H1 (cell line): ENCODE measurements at regions not wholly inside any gene's neighbourhood (a gene's known extent, or its start where the extent isn't known, plus 50 kb on each side); places are given as distances from the start of the nearest gene placed in this dataset.

Source experiments
- CTCF ChIA-PET: fragments of 300-600 bp; sonication (Branson Sonifier 250); formaldehyde crosslinking; loops from one replicate; lab custom pipeline; 2021; ENCODE audit not compliant: partially characterized antibody; lab: Charles Lee
- POLR2A ChIA-PET: fragments of 300-600 bp; sonication (Branson Sonifier 250); formaldehyde crosslinking; loops from one replicate; lab custom pipeline; 2021; ENCODE audit warnings: inconsistent platforms; ENCODE audit not compliant: partially characterized antibody; lab: Charles Lee
- DNase-seq, 2 experiments: peaks; one replicate each; pipeline versions ENCODE4 v3.0.0 to v3.0.0-alpha.2; 2010 to 2022; ENCODE audit warnings: low spot score in 2 of 2, low read depth in 1 of 2, mixed read lengths in 1 of 2
- FAIRE-seq: peaks from 2 replicates; lab custom pipeline; 2011; peaks lifted over from hg19 to GRCh38; lab: Jason Lieb, UNC
- H2AFZ ChIP-seq: 2 replicates; pipeline ENCODE4 v1.8.1; 2012; ENCODE audit warnings: low read length, inconsistent platforms
- H2AK5ac ChIP-seq: 2 replicates; pipeline ENCODE4 v1.6.1; 2013; ENCODE audit warnings: low read depth, low read length
- H2BK120ac ChIP-seq: replicated peaks from 2 replicates; pipeline ENCODE3; 2013; ENCODE audit warnings: low read depth, low read length, inconsistent platforms
- H2BK12ac ChIP-seq: 2 replicates; pipeline ENCODE4 v1.6.1; 2013; ENCODE audit warnings: low read depth, low read length
- H2BK15ac ChIP-seq: 2 replicates; pipeline ENCODE4 v1.6.1; 2013; ENCODE audit warnings: low read length
- H2BK20ac ChIP-seq: 2 replicates; pipeline ENCODE4 v1.6.1; 2013; ENCODE audit warnings: low read length
- H2BK5ac ChIP-seq: 2 replicates; pipeline ENCODE4 v1.6.1; 2013; ENCODE audit warnings: low read depth, low read length
- H3K14ac ChIP-seq: 2 replicates; pipeline ENCODE4 v1.6.1; 2013; ENCODE audit warnings: inconsistent platforms; ENCODE audit not compliant: insufficient read length
- H3K18ac ChIP-seq: 2 replicates; pipeline ENCODE4 v1.6.1; 2013; ENCODE audit warnings: low read length; ENCODE audit errors: extremely low read depth
- H3K23ac ChIP-seq: 2 replicates; pipeline ENCODE4 v1.6.1; 2013; ENCODE audit warnings: inconsistent platforms; ENCODE audit not compliant: insufficient read length
- H3K23me2 ChIP-seq: 2 replicates; pipeline ENCODE4 v1.6.1; 2013; ENCODE audit warnings: low read depth, low read length
- H3K27ac ChIP-seq: 2 replicates; pipeline ENCODE4 v1.6.1; 2011; ENCODE audit warnings: low read depth, low read length, inconsistent platforms
- H3K27me3 ChIP-seq, 4 experiments: replicated peaks in 1 of 4; 1 replicate in 1 of 4; 2 replicates in 3 of 4; pipeline versions ENCODE4 v1.6.1 to v1.8.1; 2011 to 2013; ENCODE audit warnings: low read length in 3 of 4, mild to moderate bottlenecking in 3 of 4, inconsistent platforms in 2 of 4, mixed read lengths in 2 of 4, moderate library complexity in 1 of 4; ENCODE audit not compliant: control insufficient read depth in 3 of 4, insufficient read depth in 3 of 4; ENCODE audit errors: extremely low read depth in 1 of 4
- H3K36me3 ChIP-seq, 4 experiments: 2 replicates each; pipeline versions ENCODE4 v1.6.1 to v1.8.1; 2011 to 2013; ENCODE audit warnings: mild to moderate bottlenecking in 4 of 4, low read length in 3 of 4, moderate library complexity in 2 of 4, control low read depth in 1 of 4, inconsistent platforms in 1 of 4; ENCODE audit not compliant: insufficient read depth in 4 of 4, control insufficient read depth in 2 of 4
- H3K4ac ChIP-seq: replicated peaks from 2 replicates; pipeline ENCODE3; 2013; ENCODE audit warnings: low read length, low read depth, mixed read lengths, inconsistent platforms; ENCODE audit not compliant: insufficient read length
- H3K4me1 ChIP-seq, 4 experiments: replicated peaks in 1 of 4; 1 replicate in 1 of 4; 2 replicates in 3 of 4; pipeline versions ENCODE4 v1.6.1 to v1.8.1; 2011 to 2013; ENCODE audit warnings: low read length in 3 of 4, inconsistent platforms in 2 of 4, mixed read lengths in 1 of 4; ENCODE audit not compliant: insufficient read depth in 4 of 4, control insufficient read depth in 3 of 4
- H3K4me2 ChIP-seq, 2 experiments: 2 replicates each; pipeline versions ENCODE4 v1.6.1 to v1.8.1; 2011 to 2013; ENCODE audit warnings: low read depth in 2 of 2, low read length in 2 of 2, control low read depth in 1 of 2, inconsistent platforms in 1 of 2, mild to moderate bottlenecking in 1 of 2; ENCODE audit not compliant: insufficient read depth in 1 of 2
- H3K4me3 ChIP-seq, 4 experiments: fragments of 200-600, 300-600 bp in 1 of 4; sonication (generic), shearing (Covaris generic), sonication (Bioruptor Twin) in 1 of 4; 2 replicates each; pipeline versions ENCODE4 v1.5.1 to v1.8.1; 2011 to 2016; ENCODE audit warnings: low read length in 4 of 4, low read depth in 3 of 4, control low read depth in 2 of 4, inconsistent platforms in 2 of 4, mild to moderate bottlenecking in 2 of 4, mixed read lengths in 1 of 4, moderate library complexity in 1 of 4; ENCODE audit not compliant: insufficient read depth in 2 of 4; ENCODE audit errors: extremely low read depth in 1 of 4
- H3K56ac ChIP-seq: replicated peaks from 2 replicates; pipeline ENCODE3; 2013; ENCODE audit warnings: low read depth, mild to moderate bottlenecking, mixed read lengths, low read length, inconsistent platforms; ENCODE audit not compliant: insufficient read length
- H3K79me1 ChIP-seq: 2 replicates; pipeline ENCODE4 v1.6.1; 2013; ENCODE audit warnings: low read depth, low read length, control low read depth
- H3K79me2 ChIP-seq, 2 experiments: 2 replicates each; pipeline versions ENCODE4 v1.6.1 to v1.8.1; 2012 to 2013; ENCODE audit warnings: low read length in 2 of 2, mild to moderate bottlenecking in 2 of 2, inconsistent platforms in 1 of 2; ENCODE audit not compliant: insufficient read depth in 2 of 2, control insufficient read depth in 1 of 2
- H3K9ac ChIP-seq, 4 experiments: replicated peaks in 1 of 4; 1 replicate in 1 of 4; 2 replicates in 3 of 4; pipeline versions ENCODE4 v1.6.1 to v1.8.1; 2011 to 2013; ENCODE audit warnings: low read depth in 3 of 4, low read length in 3 of 4, control low read depth in 2 of 4, mild to moderate bottlenecking in 2 of 4, moderate library complexity in 2 of 4, inconsistent platforms in 1 of 4; ENCODE audit errors: extremely low read depth in 1 of 4
- H3K9me3 ChIP-seq, 2 experiments: 2 replicates each; pipeline versions ENCODE4 v1.6.1 to v1.8.1; 2012 to 2013; ENCODE audit warnings: mild to moderate bottlenecking in 2 of 2, moderate library complexity in 2 of 2, control low read depth in 1 of 2, inconsistent platforms in 1 of 2, low read depth in 1 of 2, low read length in 1 of 2, mixed read lengths in 1 of 2; ENCODE audit not compliant: insufficient read depth in 2 of 2
- H4K20me1 ChIP-seq, 2 experiments: replicated peaks in 1 of 2; 2 replicates each; pipeline versions ENCODE3 to v1.8.1; 2011 to 2013; ENCODE audit warnings: inconsistent platforms in 2 of 2, low read length in 2 of 2, mild to moderate bottlenecking in 1 of 2; ENCODE audit not compliant: insufficient read depth in 2 of 2, control insufficient read depth in 1 of 2
- H4K5ac ChIP-seq: 2 replicates; pipeline ENCODE4 v1.6.1; 2013; ENCODE audit warnings: low read length, low read depth, mixed read lengths, inconsistent platforms; ENCODE audit not compliant: insufficient read length
- H4K8ac ChIP-seq: 2 replicates; pipeline ENCODE4 v1.8.0; 2013; ENCODE audit warnings: mild to moderate bottlenecking, moderate library complexity, low read length, inconsistent platforms; ENCODE audit not compliant: insufficient read depth; ENCODE audit errors: extremely low read depth
- H4K91ac ChIP-seq: replicated peaks from 2 replicates; pipeline ENCODE3; 2013; ENCODE audit warnings: low read length, mixed read lengths, inconsistent platforms; ENCODE audit not compliant: insufficient read length
- BCL11A ChIP-seq, 2 experiments: IDR thresholded peaks; one replicate each; pipeline ENCODE4 v1.6.1; 2011; ENCODE audit warnings: low read depth in 2 of 2, low read length in 2 of 2, mild to moderate bottlenecking in 2 of 2
- CTCF ChIP-seq, 3 experiments: IDR thresholded peaks; 1 replicate in 2 of 3; 2 replicates in 1 of 3; pipeline versions ENCODE4 v1.5.1 to v1.6.1; 2011; ENCODE audit warnings: low read length in 3 of 3, mild to moderate bottlenecking in 3 of 3, inconsistent platforms in 2 of 3, low read depth in 1 of 3, moderate library complexity in 1 of 3; ENCODE audit not compliant: insufficient read depth in 1 of 3; ENCODE audit errors: control extremely low read depth in 1 of 3
- WGBS, 2 experiments: shearing (Covaris generic) in 1 of 2; methylation state at CpG; one replicate each; pipeline versions ENCODE4 v1.1.6 to v1.1.7; 2013 to 2015; ENCODE audit warnings: low lambda C conversion rate in 2 of 2, mixed read lengths in 2 of 2, inconsistent platforms in 1 of 2, low coverage in 1 of 2, missing lambda C conversion rate in 1 of 2; ENCODE audit not compliant: insufficient replicate concordance in 2 of 2, insufficient coverage in 1 of 2, insufficient read length in 1 of 2; ENCODE audit errors: extremely low coverage in 1 of 2, missing lambda C conversion rate in 1 of 2; 5-methylcytosine and 5-hydroxymethylcytosine counted together

- no peaks in the 10 kb centered on the region for H3K36me3 ChIP-seq
- H2BK120ac ChIP-seq = no peak overlapping the region
- H3K18ac ChIP-seq = no peak overlapping the region
- no peaks in the 10 kb centered on the region for H3K4me1 ChIP-seq
- no peak overlapping the region for H4K5ac ChIP-seq
- H4K20me1 ChIP-seq = no peaks in the 10 kb centered on the region
- no peak for TF ChIP-seq CTCF (IDR thresholded peaks at IDR 0.05; ENCODE audit: control extremely low read depth in 1 of 3, insufficient read depth in 1 of 3, low read depth in 1 of 3, low read length in 3 of 3)
- TF ChIP-seq BCL11A (IDR thresholded peaks at IDR 0.05; ENCODE audit: low read depth in 2 of 2, low read length in 2 of 2) = no peak
- H2BK15ac ChIP-seq = no peak overlapping the region
- WGBS, 2 experiments = 95% methylated on average over 10 of the region's 21 CpGs; no CpG with 5 or more reads in 1 of the 2 experiments
- no peaks in the 10 kb centered on the region for H3K23me2 ChIP-seq
- H3K79me2 ChIP-seq = no peaks in the 10 kb centered on the region
- no peak overlapping the region for H2AFZ ChIP-seq
- ChIA-PET POLR2A (no interaction called here), CTCF (no interaction called here)
- DNase-seq = no peak
- H3K14ac ChIP-seq = no peak overlapping the region
- no peak overlapping the region for H3K4ac ChIP-seq
- H2BK12ac ChIP-seq = no peak overlapping the region
- no peak overlapping the region for H2BK5ac ChIP-seq
- H3K79me1 ChIP-seq = no peaks in the 10 kb centered on the region
- H2AK5ac ChIP-seq = no peak overlapping the region
- no peak overlapping the region for H4K91ac ChIP-seq
- no peak overlapping the region for H3K27ac ChIP-seq
- H4K8ac ChIP-seq = no peak overlapping the region
- no peak overlapping the region for H3K23ac ChIP-seq
- no peaks in the 10 kb centered on the region for H3K27me3 ChIP-seq
- H3K9ac ChIP-seq = no peak overlapping the region
- no peak overlapping the region for H3K4me2 ChIP-seq
- FAIRE-seq = no peak
- no peak overlapping the region for H3K4me3 ChIP-seq
- H3K9me3 ChIP-seq = no peaks in the 10 kb centered on the region
- no peak overlapping the region for H3K56ac ChIP-seq
- H2BK20ac ChIP-seq = no peak overlapping the region
Measured at GRCh38 chr2:78701546-78701945, 324.0 kb upstream of the REG3G start.
